BJ (cell line): ENCODE measurements at regions not wholly inside any gene's neighbourhood (a gene's known extent, or its start where the extent isn't known, plus 50 kb on each side); places are given as distances from the start of the nearest gene placed in this dataset.
"Not testable (repeated sequence)": the region's sequence is repeated elsewhere in the genome, so short reads cannot be mapped to it uniquely, and the experiment has no call there.

Experiments
- CTCF ChIA-PET: fragments of 350-600 bp; formaldehyde crosslinking; extraction: SDS; loops from one replicate; lab custom pipeline; 2021; ENCODE audit warnings: antibody characterized with exemption, inconsistent platforms; lab: Yijun Ruan, JAX
- POLR2A ChIA-PET: fragments of 300-600 bp; sonication (Branson Sonifier 250); formaldehyde crosslinking; extraction: SDS; loops from one replicate; lab custom pipeline; 2021; ENCODE audit warnings: antibody characterized with exemption; lab: Charles Lee
- DNase-seq: peaks from one replicate; pipeline ENCODE4 v3.0.0-alpha.2; 2011; ENCODE audit warnings: low read depth
- H3K27me3 ChIP-seq: 2 replicates; pipeline ENCODE4 v1.6.0; 2011; ENCODE audit warnings: low read length; ENCODE audit not compliant: control insufficient read depth, insufficient read depth
- H3K36me3 ChIP-seq: 2 replicates; pipeline ENCODE4 v1.5.1; 2011; ENCODE audit warnings: low read length; ENCODE audit not compliant: control insufficient read depth, insufficient read depth
- H3K4me3 ChIP-seq: 2 replicates; pipeline ENCODE4 v1.5.1; 2011; ENCODE audit warnings: low read depth, mild to moderate bottlenecking, control low read depth, low read length
- CTCF ChIP-seq: IDR thresholded peaks from 2 replicates; pipeline ENCODE4 v1.5.1; 2011; ENCODE audit warnings: low read depth, mild to moderate bottlenecking, control low read depth, inconsistent platforms, low read length, moderate library complexity; ENCODE audit not compliant: insufficient read depth

GRCh38 chr19:34084396-34085145 is 87.7 kb upstream of the LSM14A start:
- no peak for TF ChIP-seq CTCF
- H3K4me3 ChIP-seq, result no peak overlapping the region
- ChIA-PET POLR2A (no interaction called here), CTCF (interaction anchor here (0.6 to 5.5 kb wide), 3 partner anchors 12 to 307 kb away, joined by 3 to 24 read pairs (median 3); no protein-coding TSS in a partner anchor)
- DNase-seq, result no peak
- H3K27me3 ChIP-seq, result no peaks in the 10 kb centered on the region
- H3K36me3 ChIP-seq, result no peaks in the 10 kb centered on the region

DNA sequence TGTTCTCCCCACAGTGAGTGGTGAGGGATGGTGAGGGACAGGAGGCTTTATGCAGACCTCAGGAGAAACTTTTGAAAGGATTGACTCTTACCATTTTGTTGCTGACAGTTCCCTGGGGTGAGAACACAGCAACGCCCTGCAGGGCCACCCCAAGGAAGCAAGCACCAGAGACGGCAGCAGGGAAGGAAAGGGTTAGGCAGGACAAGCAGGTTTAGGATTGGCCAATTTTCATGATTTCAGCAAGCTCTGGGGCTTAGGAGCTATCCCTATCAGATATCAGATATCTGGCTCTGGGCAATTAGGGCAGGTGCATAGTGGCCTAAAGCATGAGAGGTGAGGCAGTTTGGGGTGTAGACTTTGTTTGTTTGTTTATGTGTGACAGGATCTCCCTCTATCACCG is 87.0 kb upstream of the LSM14A start:
- CTCF ChIA-PET, result interaction anchor here (0.9 to 5.5 kb wide), 2 partner anchors 11 to 307 kb away, joined by 3 to 24 read pairs; no protein-coding TSS in a partner anchor
- no peak for TF ChIP-seq CTCF
- H3K4me3 ChIP-seq, result no peak overlapping the region

GRCh38 chr19:34088292-34088691 is 84.0 kb upstream of the LSM14A start:
- no peak for DNase-seq
- ChIA-PET POLR2A (no interaction called here), CTCF (interaction anchor here (1.3 to 5.5 kb wide), 2 partner anchors 8 to 310 kb away, joined by 4 to 24 read pairs; no protein-coding TSS in a partner anchor)
- no peaks in the 10 kb centered on the region for H3K36me3 ChIP-seq
- TF ChIP-seq CTCF, result no peak
- no peaks in the 10 kb centered on the region for H3K27me3 ChIP-seq
- H3K4me3 ChIP-seq, result no peak overlapping the region

More for the DNA sequence above, 87.0 kb upstream of the LSM14A start:
- DNase-seq, result no peak
- H3K27me3 ChIP-seq, result no peaks in the 10 kb centered on the region
- POLR2A ChIA-PET, result no interaction called here
- H3K36me3 ChIP-seq, result no peaks in the 10 kb centered on the region

GRCh38 chr19:34089566-34089965 is 82.7 kb upstream of the LSM14A start:
- ChIA-PET CTCF (interaction anchor here (2.8 kb wide), 1 partner anchor 312 kb away, joined by 13 read pairs; no protein-coding TSS in a partner anchor), POLR2A (no interaction called here)
- no peak for TF ChIP-seq CTCF
- DNase-seq, result no peak
- no peak overlapping the region for H3K4me3 ChIP-seq
- H3K27me3 ChIP-seq, result no peaks in the 10 kb centered on the region
- no peaks in the 10 kb centered on the region for H3K36me3 ChIP-seq

DNA sequence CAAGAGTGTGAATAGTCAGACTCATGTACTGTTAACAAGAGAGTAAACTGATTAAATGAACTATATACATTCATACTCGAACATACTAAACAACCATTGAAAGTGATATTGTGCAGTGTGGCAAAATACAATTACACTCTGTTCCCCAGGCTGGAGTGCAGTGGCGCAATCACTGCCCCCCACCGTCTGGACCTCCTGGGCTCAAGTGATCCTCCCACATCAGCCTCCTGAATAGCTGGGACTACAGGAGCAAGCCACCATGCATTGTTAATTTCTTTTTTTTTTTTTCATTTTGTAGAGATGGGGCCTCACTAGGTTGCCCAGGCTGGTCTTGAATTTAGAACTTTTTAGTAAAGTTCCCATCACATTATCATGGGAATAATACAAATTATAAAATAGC is 77.3 kb upstream of the LSM14A start:
- CTCF ChIA-PET, result interaction anchor here (0.7 to 3.3 kb wide), 4 partner anchors 14 to 316 kb away, joined by 3 to 91 read pairs (median 30); no protein-coding TSS in a partner anchor
- POLR2A ChIA-PET, result no interaction called here
- no peak for DNase-seq
- Histone ChIP-seq H3K36me3 (no peaks in the 10 kb centered on the region), H3K27me3 (no peaks in the 10 kb centered on the region), H3K4me3 (no peak overlapping the region)
- no peak for TF ChIP-seq CTCF

GRCh38 chr19:34095411-34095810 is 76.9 kb upstream of the LSM14A start:
- POLR2A ChIA-PET, DNase-seq, H3K36me3 ChIP-seq, H3K27me3 ChIP-seq, H3K4me3 ChIP-seq: not testable (repeated sequence)
- CTCF ChIA-PET, result interaction anchor here (0.7 to 3.3 kb wide), 14 partner anchors 9 to 317 kb away, joined by 3 to 91 read pairs (median 7); no protein-coding TSS in a partner anchor
